Vagina (tissue), 2 donors: ENCODE measurements at regions not wholly inside any gene's neighbourhood (a gene's known extent, or its start where the extent isn't known, plus 50 kb on each side); places are given as distances from the start of the nearest gene placed in this dataset.

Experiments used
- CTCF ChIP-seq, 3 experiments: fragments of 450-650 bp in 2 of 3; fragments of 200-600 bp in 1 of 3; sonication (generic) in 1 of 3; IDR thresholded peaks; one replicate each; pipeline ENCODE4 v1.5.1; 2017 to 2019; ENCODE audit warnings: antibody characterized with exemption in 3 of 3, mild to moderate bottlenecking in 2 of 3, moderate library complexity in 2 of 3
- POLR2A ChIP-seq, 2 donors: fragments of 450-650 bp; IDR thresholded peaks; one replicate each; pipeline ENCODE4 v1.6.1; 2017; ENCODE audit warnings: antibody characterized with exemption in 2 of 2, mild to moderate bottlenecking in 2 of 2, moderate library complexity in 2 of 2
- POLR2AphosphoS5 ChIP-seq, 2 donors: sonication (generic); formaldehyde crosslinking; IDR thresholded peaks; one replicate each; pipeline ENCODE4 v1.9.0; 2017; ENCODE audit warnings: antibody characterized with exemption in 2 of 2, mild to moderate bottlenecking in 2 of 2, low read depth in 1 of 2; ENCODE audit not compliant: insufficient read depth in 1 of 2

- TF ChIP-seq POLR2A (IDR thresholded peaks at IDR 0.05): no peak
- TF ChIP-seq CTCF (IDR thresholded peaks at IDR 0.05): no peak
- TF ChIP-seq POLR2AphosphoS5 (IDR thresholded peaks at IDR 0.05; ENCODE audit: insufficient read depth in 1 of 2, low read depth in 1 of 2): no peak
These were observed 238.2 kb downstream of the SYK start for GRCh38 chr9:91039835-91040140.
